Retinal pigment epithelial cell (primary cell): ENCODE measurements at regions not wholly inside any gene's neighbourhood (a gene's known extent, or its start where the extent isn't known, plus 50 kb on each side); places are given as distances from the start of the nearest gene placed in this dataset.
"Not testable (repeated sequence)": the region's sequence is repeated elsewhere in the genome, so short reads cannot be mapped to it uniquely, and the experiment has no call there.

Source experiments
- DNase-seq: peaks from one replicate; pipeline ENCODE4 v3.0.0-alpha.2; 2010; ENCODE audit warnings: low read depth
- H3K4me3 ChIP-seq: 2 replicates; pipeline ENCODE4 v1.5.1; 2011; ENCODE audit warnings: mild to moderate bottlenecking, low read length, control low read depth, moderate library complexity
- CTCF ChIP-seq: conservative IDR thresholded peaks from 2 replicates; pipeline ENCODE4 v1.5.1; 2011; ENCODE audit warnings: low read depth, low read length, control low read depth, inconsistent platforms

DNA sequence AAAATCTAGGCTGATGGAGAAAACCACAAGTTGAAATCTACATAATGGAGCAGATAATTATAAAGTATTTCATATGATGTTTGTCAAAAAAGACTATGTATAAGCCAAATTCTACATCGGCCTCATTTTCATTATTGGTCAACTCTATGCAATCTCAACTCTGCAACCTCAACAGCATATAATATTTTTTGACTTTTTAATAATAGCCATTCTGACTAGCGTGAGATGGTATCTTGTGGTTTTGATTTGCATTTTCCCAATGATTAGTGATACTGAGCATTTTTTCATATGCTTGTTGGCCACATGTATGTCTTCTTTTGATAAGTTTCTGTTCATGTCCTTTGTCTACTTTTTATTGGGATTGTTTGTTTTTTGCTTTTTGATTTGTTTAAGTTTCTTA, 496.1 kb upstream of the SLC39A10 start:
- DNase-seq = no peak
- no peak overlapping the region for H3K4me3 ChIP-seq
- no peak for TF ChIP-seq CTCF

DNA sequence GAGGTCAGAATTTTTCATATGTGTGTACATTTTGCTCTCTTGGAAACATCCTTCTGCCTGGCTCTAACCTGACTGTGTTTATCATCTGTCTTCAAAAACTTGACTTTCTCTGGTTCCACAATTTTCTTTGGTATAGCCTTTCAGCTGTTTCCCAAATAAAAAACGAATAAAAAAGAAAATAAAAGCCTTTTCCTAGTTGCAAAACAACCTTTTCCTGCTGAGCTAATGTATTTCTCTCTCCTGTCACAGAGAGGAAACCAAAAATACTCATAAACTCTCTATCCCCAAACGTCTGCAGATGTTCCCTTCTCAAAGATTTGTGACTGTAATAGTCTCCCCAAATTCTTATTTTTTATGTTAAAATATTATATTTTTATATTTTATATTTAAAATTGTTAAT, 505.3 kb upstream of the SLC39A10 start:
- no peak for TF ChIP-seq CTCF
- H3K4me3 ChIP-seq = no peak overlapping the region
- DNase-seq = no peak

GRCh38 chr2:195150819-195151218, 506.2 kb upstream of the SLC39A10 start:
- TF ChIP-seq CTCF = no peak
- H3K4me3 ChIP-seq = no peak overlapping the region
- DNase-seq = no peak

DNA sequence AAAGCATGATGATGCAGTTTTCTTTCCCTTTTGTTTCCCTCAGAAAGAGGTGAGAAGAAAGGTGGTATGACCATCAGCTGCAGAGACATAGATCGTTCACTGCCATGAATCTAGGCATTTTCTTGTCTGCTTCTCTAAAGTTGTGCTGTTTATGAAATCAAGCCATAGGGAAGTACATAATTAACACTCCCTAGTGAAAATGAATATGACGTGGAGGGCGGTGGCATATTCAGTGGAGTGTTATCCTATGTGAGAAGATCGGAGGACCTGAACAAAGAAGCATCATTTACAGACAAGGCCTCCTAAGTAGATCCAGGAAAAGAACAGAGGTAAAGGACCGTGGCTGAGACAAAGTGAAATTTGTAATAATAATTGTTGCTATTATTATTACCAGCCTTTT, 509.0 kb upstream of the SLC39A10 start:
- DNase-seq = no peak
- no peak overlapping the region for H3K4me3 ChIP-seq
- TF ChIP-seq CTCF = no peak

GRCh38 chr2:195146761-195147541, 510.1 kb upstream of the SLC39A10 start:
- H3K4me3 ChIP-seq = no peak overlapping the region
- TF ChIP-seq CTCF = no peak
- no peak for DNase-seq

DNA sequence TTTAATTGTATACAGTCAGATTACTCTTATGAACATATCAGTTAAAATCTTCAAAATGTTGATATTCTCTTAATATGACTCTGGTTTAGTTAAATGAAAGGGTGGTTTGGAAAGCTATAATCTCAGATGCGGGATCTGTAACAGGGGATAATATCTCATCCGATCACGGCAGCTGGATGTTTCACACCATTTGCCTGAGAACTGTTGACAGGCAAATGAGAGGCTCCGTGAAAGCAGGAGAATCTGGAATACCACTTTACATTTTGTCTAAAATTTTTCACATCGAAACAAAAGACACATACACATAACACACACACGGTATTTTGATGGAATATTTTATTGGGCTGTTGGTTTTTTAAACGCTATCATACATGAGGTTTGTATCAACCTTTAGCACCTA, 518.6 kb upstream of the SLC39A10 start:
- H3K4me3 ChIP-seq = no peak overlapping the region
- no peak for DNase-seq
- TF ChIP-seq CTCF = no peak

DNA sequence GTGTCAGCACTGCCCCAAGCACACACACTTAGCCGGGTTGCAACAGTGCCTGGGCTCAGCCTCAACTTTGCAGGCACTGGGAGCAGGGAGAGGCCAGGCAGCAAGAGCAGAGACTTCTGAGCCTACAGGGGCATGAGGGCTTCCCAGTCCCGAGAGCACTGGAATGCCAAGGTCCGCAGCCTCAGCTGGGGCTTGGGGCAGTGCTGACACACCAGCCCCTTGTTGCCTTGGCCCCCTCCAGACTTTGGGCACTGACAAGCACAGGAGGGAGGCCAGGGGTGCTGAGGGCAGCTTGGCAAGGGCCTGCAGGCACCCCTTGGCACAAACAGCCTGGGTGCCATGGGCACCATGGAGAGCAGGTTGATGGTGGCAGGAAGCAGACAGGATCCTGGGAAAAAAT, 531.1 kb upstream of the SLC39A10 start:
- not testable (repeated sequence) for H3K4me3 ChIP-seq, DNase-seq
